HG02852 (cell line): ENCODE measurements at regions not wholly inside any gene's neighbourhood (a gene's known extent, or its start where the extent isn't known, plus 50 kb on each side); places are given as distances from the start of the nearest gene placed in this dataset.

ENCODE experiments used
- ATAC-seq: cut with Tn5 transposase; IDR thresholded peaks from one replicate; pipeline ENCODE4 v1.9.1; 2021; ENCODE audit warnings: mild to moderate bottlenecking, moderate library complexity; ENCODE audit not compliant: unreplicated experiment

- ATAC-seq, result no peak
These were observed 130.9 kb downstream of the GDAP2 start for GRCh38 chr1:117798550-117798949.

- ATAC-seq, result no peak
These were observed 126.7 kb downstream of the GDAP2 start for GRCh38 chr1:117802531-117803257.

- no peak for ATAC-seq
These were observed 126.1 kb downstream of the GDAP2 start for GRCh38 chr1:117803318-117803717.

GRCh38 chr1:117809764-117810163 lies 119.7 kb downstream of the GDAP2 start:
- no peak for ATAC-seq

GRCh38 chr1:117810553-117810952 lies 118.9 kb downstream of the GDAP2 start:
- no peak for ATAC-seq

- ATAC-seq, result no peak
These were observed 116.4 kb downstream of the GDAP2 start for GRCh38 chr1:117812869-117813511.
